Limb (tissue), 2 donors: ENCODE measurements at regions not wholly inside any gene's neighbourhood (a gene's known extent, or its start where the extent isn't known, plus 50 kb on each side); places are given as distances from the start of the nearest gene placed in this dataset.
"Not testable (repeated sequence)": the region's sequence is repeated elsewhere in the genome, so short reads cannot be mapped to it uniquely, and the experiment has no call there.

Experiments used
- DNase-seq, 2 donors: peaks; one replicate each; pipeline ENCODE4 v3.0.0-alpha.2; 2016; ENCODE audit errors: extremely low spot score in 2 of 2

DNA sequence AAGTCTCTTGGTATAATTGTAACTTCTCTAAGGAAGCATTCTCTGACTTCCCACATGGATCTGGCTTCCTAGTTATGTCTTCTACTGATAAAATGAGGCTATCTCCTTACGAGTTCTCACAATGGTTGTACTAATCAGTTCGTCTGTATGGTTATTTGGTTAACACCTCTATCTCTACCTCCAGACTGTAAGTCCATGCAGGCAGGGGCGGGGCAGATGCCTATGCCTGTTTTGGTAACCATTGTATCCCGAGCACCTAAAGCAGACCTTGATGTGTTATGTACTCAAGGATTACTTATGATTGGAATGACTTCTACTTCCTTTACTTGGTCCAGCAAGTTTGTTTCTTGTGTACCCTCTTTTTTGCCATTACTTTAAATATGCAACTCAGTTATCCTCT lies 125.0 kb upstream of the PITX1 start:
- no peak for DNase-seq

- no peak for DNase-seq
Measured at GRCh38 chr5:135158314-135158697, 124.3 kb upstream of the PITX1 start.

DNA sequence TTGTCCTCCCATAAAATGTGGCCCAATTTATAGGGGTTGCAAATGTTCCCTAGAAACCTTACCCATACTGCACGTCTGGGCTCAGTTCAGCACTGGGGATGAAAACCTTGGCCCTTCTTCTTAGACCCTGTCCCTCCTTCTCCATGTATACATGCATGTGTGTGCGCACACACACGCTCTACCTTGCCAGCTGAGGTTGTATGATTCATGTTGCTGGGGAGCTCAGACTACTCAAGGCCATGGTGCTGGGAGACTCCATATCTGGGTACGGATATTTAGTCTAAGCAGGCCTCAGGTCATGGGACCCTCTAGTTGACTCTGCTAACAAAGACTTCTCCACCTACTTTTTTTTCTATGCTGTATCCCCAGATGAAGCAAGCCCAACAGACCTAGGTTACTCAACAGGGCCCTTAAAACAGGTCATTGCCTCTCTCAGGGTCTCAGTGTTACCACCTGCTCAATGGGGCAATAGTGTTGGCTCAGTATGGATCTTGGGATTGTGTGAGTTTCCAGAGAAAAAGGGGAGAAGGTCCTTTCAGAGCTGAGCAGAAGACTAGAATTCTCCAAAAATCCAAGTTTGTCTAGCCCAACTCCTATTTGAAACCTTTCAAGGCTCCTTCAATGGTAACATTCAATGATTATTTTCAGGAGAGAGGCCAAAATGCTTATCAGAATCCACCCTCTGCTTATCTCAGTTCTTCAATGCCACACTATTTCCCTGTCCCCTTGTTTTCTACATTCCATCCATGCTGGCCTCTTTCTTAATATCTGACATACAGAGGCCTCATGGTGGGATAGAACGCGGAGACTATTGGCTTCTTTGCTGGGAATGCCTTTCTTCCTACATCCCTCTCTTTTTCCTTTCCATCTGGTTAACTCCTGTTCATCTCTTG lies 123.6 kb upstream of the PITX1 start:
- DNase-seq: no peak

DNA sequence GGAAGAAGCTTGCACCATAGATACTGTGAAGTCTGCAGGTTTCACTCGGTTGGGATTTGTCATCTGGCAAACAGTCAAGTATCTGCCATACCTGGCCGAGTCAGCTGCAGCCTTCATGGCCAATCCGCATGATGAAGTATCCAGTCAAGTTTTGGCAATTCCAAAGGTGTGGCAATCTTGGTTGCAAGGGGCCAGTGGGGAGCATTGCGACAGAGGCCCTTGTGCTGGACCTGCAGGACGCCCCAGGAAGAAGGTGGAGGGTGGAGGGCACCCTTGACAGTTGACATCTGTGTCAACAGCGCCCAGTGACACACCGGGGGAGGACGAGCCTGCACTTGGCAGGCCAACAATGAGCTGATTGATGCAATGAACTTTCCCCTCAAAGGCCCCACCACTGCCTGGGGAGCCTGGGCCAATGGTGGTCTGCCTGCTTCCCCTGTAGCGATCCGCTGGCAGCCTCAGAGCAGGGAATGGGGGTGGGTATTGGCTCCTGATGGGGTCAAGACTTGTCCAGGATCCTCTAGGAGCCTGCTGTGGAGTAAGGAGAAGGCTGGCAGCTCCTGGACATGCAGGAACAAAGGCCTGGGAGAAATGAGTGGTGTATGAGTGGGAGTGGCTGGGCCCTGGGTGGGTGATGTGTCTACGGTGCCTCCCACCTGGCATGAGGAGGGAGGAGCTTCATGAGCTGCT lies 122.8 kb upstream of the PITX1 start:
- DNase-seq: no peak

DNA sequence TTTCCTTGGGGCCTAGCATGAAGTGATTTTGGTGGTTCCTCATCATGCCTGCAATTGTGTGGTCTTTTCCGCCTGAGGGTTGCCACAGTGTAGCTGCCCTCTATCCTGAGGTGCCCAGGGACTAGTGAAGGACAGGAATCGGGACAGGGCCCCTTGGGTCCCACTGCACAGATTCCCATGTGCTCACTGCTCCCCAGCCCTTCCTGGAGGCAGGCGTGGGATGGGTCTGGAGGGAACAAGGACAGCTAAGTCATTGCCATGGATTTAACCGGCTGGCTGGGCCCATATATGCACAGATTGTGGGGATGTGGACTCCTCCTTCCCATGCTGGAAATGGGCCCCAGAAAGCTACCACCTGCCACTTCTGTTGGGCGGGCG lies 122.3 kb upstream of the PITX1 start:
- DNase-seq: no peak

GRCh38 chr5:135155616-135156214 lies 121.7 kb upstream of the PITX1 start:
- peak in 1 of 2 donors; percentile 9 for DNase-seq

GRCh38 chr5:135154961-135155360 lies 120.9 kb upstream of the PITX1 start:
- no peak for DNase-seq

DNA sequence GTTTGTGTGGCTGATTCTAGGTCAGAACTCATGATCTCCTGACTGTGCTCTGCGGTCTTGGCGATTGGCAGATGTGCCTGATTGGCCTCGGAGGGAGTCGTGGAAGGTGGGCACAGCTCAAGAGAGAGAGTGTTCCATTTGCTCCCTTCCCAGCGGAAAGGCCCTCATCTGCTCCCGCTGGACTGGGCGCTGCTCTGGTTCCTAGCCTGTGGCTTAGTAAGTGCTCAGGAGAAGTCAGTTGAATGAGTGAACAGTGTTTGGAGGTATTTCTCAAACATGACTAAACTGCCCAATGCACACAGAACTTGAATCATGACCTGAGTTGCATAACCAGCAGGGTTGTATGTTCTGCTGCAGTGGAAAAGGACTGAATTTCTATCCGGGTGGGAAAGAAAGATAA lies 120.2 kb upstream of the PITX1 start:
- no peak for DNase-seq

GRCh38 chr5:135153661-135154060 lies 119.6 kb upstream of the PITX1 start:
- no peak for DNase-seq

- no peak for DNase-seq
Measured at GRCh38 chr5:135153259-135153658, 119.2 kb upstream of the PITX1 start.

GRCh38 chr5:135151660-135152059 lies 117.6 kb upstream of the PITX1 start:
- not testable (repeated sequence) for DNase-seq

- DNase-seq: no peak
Measured at GRCh38 chr5:135151256-135151655, 117.2 kb upstream of the PITX1 start.

GRCh38 chr5:135150767-135151166 lies 116.7 kb upstream of the PITX1 start:
- DNase-seq: no peak

DNA sequence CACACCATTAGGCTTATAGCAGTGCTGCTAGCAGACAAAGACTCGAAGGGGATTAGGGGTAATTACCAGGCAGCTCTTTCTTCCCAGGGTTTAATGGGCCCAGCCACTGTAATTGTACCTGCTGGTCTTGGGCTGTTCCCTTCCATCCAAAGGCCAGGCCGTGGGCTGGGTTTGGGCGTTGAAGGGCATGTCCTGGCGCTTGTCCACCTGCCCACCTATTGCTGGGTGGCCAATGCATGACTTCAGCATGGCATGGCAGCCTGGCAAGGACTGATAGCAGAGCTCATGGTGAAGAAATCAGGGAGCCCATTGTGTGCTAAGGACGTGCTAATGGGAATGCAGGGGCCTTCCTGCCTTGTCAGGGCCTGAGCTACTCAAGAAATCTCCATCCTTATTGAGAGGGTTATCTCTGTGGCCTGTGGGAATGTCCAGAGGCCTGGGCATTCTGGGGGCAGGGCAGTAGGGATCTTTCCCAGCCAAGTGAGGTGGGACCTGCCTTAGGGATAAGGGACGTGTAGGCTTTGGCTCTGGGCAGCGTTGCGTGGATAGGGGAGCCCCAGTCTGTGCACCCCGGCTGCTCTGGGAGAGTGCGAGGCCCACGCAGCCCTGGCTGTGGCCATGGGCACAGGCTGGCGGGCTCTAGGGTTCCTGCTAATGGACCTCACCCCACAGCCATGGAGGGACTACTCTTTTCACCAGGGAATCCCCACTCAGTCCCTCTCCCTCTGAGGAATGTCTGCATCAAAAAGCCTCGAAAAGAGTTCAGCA lies 116.1 kb upstream of the PITX1 start:
- DNase-seq: peak in 1 of 2 donors; percentile 10

GRCh38 chr5:135149229-135149955 lies 115.4 kb upstream of the PITX1 start:
- peak in 1 of 2 donors; percentile 7 for DNase-seq

DNA sequence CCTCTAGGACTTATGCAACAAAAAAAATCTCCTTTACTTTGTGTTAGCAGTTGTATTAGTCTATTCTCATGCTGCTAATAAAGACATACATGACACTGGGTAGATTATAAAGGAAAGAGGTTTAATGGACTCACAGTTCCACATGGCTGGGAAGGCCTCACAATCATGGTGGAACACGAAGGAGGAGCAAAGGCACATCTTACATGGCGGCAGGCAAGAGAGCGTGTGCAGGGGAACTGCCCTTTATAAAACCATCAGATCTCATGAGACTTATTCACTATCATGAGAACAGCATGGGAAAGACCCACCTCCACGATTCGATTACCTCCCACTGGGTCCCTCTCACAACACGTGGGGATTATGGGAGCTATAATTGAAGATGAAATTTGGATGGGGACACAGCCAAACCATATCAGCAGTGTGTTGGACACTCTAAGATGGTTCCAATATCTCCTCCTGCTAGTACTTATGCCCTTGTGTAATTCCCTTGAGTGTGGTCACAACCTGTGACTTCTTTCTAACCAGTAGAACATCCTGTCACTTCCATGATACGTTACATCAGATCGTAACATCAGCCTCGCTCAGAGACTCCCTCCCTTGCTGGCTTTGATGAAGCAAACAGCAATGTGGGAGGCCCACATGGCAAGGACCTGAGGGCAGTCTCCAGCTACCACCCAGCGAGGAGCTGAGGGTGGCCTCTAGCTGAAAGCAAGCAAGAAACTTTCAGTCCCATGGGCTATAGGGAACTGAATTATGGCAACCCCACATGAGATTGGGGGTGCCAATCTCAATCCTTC lies 113.5 kb upstream of the PITX1 start:
- DNase-seq: no peak

DNA sequence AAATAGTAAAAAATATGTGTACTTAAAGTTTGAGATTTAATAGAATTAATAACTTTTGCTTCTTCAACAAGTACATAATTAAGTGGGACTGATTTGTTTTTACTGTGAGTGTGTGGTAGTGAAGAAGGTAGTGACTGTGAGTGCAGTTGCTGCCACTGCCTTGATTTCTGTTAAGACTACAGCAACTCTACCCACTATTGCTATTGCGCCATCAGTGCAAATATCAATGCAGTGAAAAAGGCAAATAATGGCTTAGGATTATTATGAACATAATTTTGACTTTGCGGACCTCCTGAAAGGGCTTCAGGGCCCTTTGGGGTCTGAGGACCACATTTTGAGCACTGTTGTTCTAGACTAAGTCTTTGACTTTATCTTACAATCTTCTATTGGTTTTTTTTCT lies 112.0 kb upstream of the PITX1 start:
- DNase-seq: no peak

- DNase-seq: not testable (repeated sequence)
Measured at GRCh38 chr5:135143682-135144081, 109.7 kb upstream of the PITX1 start.

DNA sequence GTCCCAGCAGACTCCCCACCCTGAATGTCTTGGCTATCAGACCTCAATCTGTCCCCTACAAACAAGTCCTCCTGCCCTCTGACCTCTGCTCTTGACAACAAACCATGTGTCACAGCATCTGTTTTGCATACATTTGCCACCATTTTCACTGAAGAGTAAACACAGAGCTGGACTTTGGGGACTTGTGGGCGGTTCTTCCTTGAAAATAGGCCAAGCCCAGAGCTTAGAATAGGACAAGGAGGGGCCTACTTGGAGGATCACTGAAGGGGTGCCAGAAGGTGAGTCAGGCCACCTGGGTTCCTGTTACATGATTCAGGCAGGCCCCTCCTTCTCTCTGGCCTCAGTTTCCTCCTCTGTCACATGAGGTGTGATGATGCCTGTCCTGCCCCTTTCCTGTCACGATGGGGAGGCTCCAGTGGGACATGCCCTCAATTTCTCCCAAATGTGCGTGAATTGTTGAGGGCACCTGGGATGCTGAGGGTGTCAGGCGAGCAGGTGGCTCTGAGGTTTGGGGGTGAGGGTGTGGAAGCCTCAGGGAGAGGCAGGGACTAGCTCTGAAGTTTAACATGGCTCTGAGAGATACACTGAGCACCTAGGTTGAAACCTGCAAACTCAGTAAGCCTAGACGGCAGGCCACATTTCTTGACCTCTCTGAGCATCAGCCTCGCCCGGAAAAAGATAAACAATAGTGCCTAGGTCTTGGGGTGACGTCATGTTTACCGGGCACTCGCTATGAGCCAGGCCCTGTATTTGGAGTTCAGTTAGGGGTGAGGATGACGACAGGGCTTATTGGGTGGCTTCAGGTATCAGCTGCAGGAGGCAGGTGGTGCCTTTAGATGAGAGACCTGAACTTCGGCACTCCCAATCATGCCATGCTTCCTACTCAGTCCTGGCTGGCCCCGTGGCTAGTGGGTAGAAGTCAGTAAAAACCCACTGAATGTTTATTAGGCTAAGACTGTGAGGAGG lies 107.6 kb upstream of the PITX1 start:
- no peak for DNase-seq
